ENCODE measurements at regions not wholly inside any gene's neighbourhood (a gene's known extent, or its start where the extent isn't known, plus 50 kb on each side); places are given as distances from the start of the nearest gene placed in this dataset.
"Not testable (repeated sequence)": the region's sequence is repeated elsewhere in the genome, so short reads cannot be mapped to it uniquely, and the experiment has no call there.

GRCh38 chr14:51464411-51464810 is 187.3 kb upstream of the FRMD6 start:
- H3K9me3 ChIP-seq, result no peaks in the 10 kb centered on the region
- DNase-seq, result no peak
- TF ChIP-seq CTCF (IDR thresholded peaks at IDR 0.05) (no peak), POLR2A (IDR thresholded peaks at IDR 0.05) (no peak), POLR2AphosphoS5 (IDR thresholded peaks at IDR 0.05) (no peak), EP300 (IDR thresholded peaks at IDR 0.05) (no peak)
- H3K27me3 ChIP-seq, result no peaks in the 10 kb centered on the region
- 86 to 89% methylated on average over 6 of the region's 6 CpGs for WGBS, 2 donors
- no peak overlapping the region for H3K27ac ChIP-seq
- no peaks in the 10 kb centered on the region for H3K4me1 ChIP-seq
- H3K36me3 ChIP-seq, result no peaks in the 10 kb centered on the region
- intact Hi-C loops (cut with DNase I), result no loop called here
- H3K4me3 ChIP-seq, result no peak overlapping the region

GRCh38 chr14:51465486-51465885 is 186.2 kb upstream of the FRMD6 start:
- Histone ChIP-seq H3K36me3 (no peaks in the 10 kb centered on the region), H3K9me3 (no peaks in the 10 kb centered on the region), H3K27ac (no peak overlapping the region), H3K4me3 (no peak overlapping the region), H3K27me3 (no peaks in the 10 kb centered on the region), H3K4me1 (no peaks in the 10 kb centered on the region)
- intact Hi-C loops (cut with DNase I), result no loop called here
- DNase-seq, result no peak
- TF ChIP-seq POLR2A (IDR thresholded peaks at IDR 0.05) (no peak), POLR2AphosphoS5 (IDR thresholded peaks at IDR 0.05) (no peak), CTCF (IDR thresholded peaks at IDR 0.05) (no peak), EP300 (IDR thresholded peaks at IDR 0.05) (no peak)
- 88 to 90% methylated on average over 1 of the region's 1 CpG for WGBS, 2 donors

GRCh38 chr14:51467392-51467791 is 184.3 kb upstream of the FRMD6 start:
- H3K27me3 ChIP-seq; H3K27ac ChIP-seq; H3K36me3 ChIP-seq; H3K4me1 ChIP-seq; H3K9me3 ChIP-seq; H3K4me3 ChIP-seq; intact Hi-C loops (cut with DNase I); DNase-seq: not testable (repeated sequence)
- WGBS, 2 donors, result 94 to 95% methylated on average over 23 of the region's 23 CpGs

- no peak overlapping the region for H3K27ac ChIP-seq
- H3K27me3 ChIP-seq, result no peaks in the 10 kb centered on the region
- WGBS, 2 donors, result 65 to 84% methylated on average over 3 of the region's 3 CpGs
- no peak for TF ChIP-seq POLR2AphosphoS5 (IDR thresholded peaks at IDR 0.05)
- no peak for TF ChIP-seq CTCF (IDR thresholded peaks at IDR 0.05)
- no peak for TF ChIP-seq EP300 (IDR thresholded peaks at IDR 0.05)
- TF ChIP-seq POLR2A (IDR thresholded peaks at IDR 0.05), result no peak
- intact Hi-C loops (cut with DNase I), result no loop called here
- H3K4me3 ChIP-seq, result no peak overlapping the region
- no peaks in the 10 kb centered on the region for H3K4me1 ChIP-seq
- H3K9me3 ChIP-seq, result no peaks in the 10 kb centered on the region
- H3K36me3 ChIP-seq, result no peaks in the 10 kb centered on the region
- DNase-seq, result no peak
Measured at GRCh38 chr14:51468523-51468922, 183.2 kb upstream of the FRMD6 start.

GRCh38 chr14:51472881-51473280 is 178.8 kb upstream of the FRMD6 start:
- intact Hi-C loops (cut with DNase I), result no loop called here
- TF ChIP-seq EP300 (IDR thresholded peaks at IDR 0.05), result no peak
- TF ChIP-seq POLR2A (IDR thresholded peaks at IDR 0.05), result no peak
- TF ChIP-seq CTCF (IDR thresholded peaks at IDR 0.05), result no peak
- no peak for DNase-seq
- Histone ChIP-seq H3K36me3 (no peaks in the 10 kb centered on the region), H3K4me3 (no peak overlapping the region), H3K27ac (no peak overlapping the region), H3K9me3 (no peaks in the 10 kb centered on the region), H3K27me3 (no peaks in the 10 kb centered on the region), H3K4me1 (no peaks in the 10 kb centered on the region)
- WGBS, 2 donors, result 16 to 57% methylated on average over 2 of the region's 2 CpGs

All from sigmoid colon (tissue), 6 donors.